GM23338 (cell line): ENCODE measurements at regions not wholly inside any gene's neighbourhood (a gene's known extent, or its start where the extent isn't known, plus 50 kb on each side); places are given as distances from the start of the nearest gene placed in this dataset.

Source experiments
- ATAC-seq: fragments of 200-7000 bp; cut with Tn5 transposase; 3 replicates; pipeline ENCODE4 v1.9.1; 2020
- DNase-seq: peaks from one replicate; pipeline ENCODE4 v3.0.0-alpha.2; 2015; ENCODE audit warnings: low spot score
- H2AFZ ChIP-seq: fragments of 200-600 bp; sonication (generic); 2 replicates; pipeline ENCODE4 v1.8.0; 2016; ENCODE audit warnings: antibody characterized with exemption, mild to moderate bottlenecking, moderate library complexity
- H3F3A ChIP-seq: fragments of 200-600 bp; sonication (generic); replicated peaks from 2 replicates; pipeline ENCODE4 v1.8.0; 2017; ENCODE audit warnings: antibody characterized with exemption, mixed run types, low read depth
- H3K27ac ChIP-seq: fragments of 200-600 bp; sonication (generic); 2 replicates; pipeline ENCODE4 v1.6.1; 2016; ENCODE audit warnings: low read depth
- H3K27me3 ChIP-seq: fragments of 200-600 bp; sonication (generic); 2 replicates; pipeline ENCODE4 v1.8.0; 2016; ENCODE audit warnings: mild to moderate bottlenecking, mixed run types, moderate library complexity; ENCODE audit not compliant: insufficient read depth
- H3K36me3 ChIP-seq: fragments of 200-600 bp; sonication (generic); 2 replicates; pipeline ENCODE4 v1.8.0; 2016; ENCODE audit warnings: mild to moderate bottlenecking; ENCODE audit not compliant: insufficient read depth
- H3K4me1 ChIP-seq: fragments of 200-600 bp; sonication (generic); 2 replicates; pipeline ENCODE4 v1.8.0; 2016; ENCODE audit warnings: mild to moderate bottlenecking, moderate library complexity; ENCODE audit not compliant: insufficient read depth
- H3K4me2 ChIP-seq: fragments of 200-600 bp; sonication (generic); 2 replicates; pipeline ENCODE4 v1.7.1; 2017; ENCODE audit warnings: mixed run types
- H3K4me3 ChIP-seq: fragments of 200-600 bp; sonication (generic); 2 replicates; pipeline ENCODE4 v1.6.1; 2016; ENCODE audit warnings: mixed run types
- H3K79me2 ChIP-seq: fragments of 200-600 bp; sonication (generic); replicated peaks from 2 replicates; pipeline ENCODE4 v1.8.0; 2017; ENCODE audit warnings: mild to moderate bottlenecking; ENCODE audit not compliant: insufficient read depth
- H3K9me2 ChIP-seq: fragments of 200-600 bp; sonication (generic); 2 replicates; pipeline ENCODE4 v1.8.0; 2017; ENCODE audit not compliant: insufficient read depth
- H4K20me1 ChIP-seq: fragments of 200-600 bp; sonication (generic); replicated peaks from 2 replicates; pipeline ENCODE4 v1.8.0; 2017; ENCODE audit warnings: mild to moderate bottlenecking; ENCODE audit not compliant: insufficient read depth
- H3K27ac Mint-ChIP-seq: 2 replicates; pipeline ENCODE4 v1.8.0; 2020; ENCODE audit warnings: inconsistent platforms, mild to moderate bottlenecking, moderate library complexity, mixed read lengths
- H3K27me3 Mint-ChIP-seq: 3 replicates; pipeline ENCODE4 v1.8.0; 2022; ENCODE audit warnings: low read depth, mild to moderate bottlenecking, moderate library complexity, mixed read lengths, inconsistent platforms; ENCODE audit not compliant: insufficient read depth, poor library complexity
- H3K36me3 Mint-ChIP-seq: 3 replicates; pipeline ENCODE4 v1.8.0; 2021; ENCODE audit warnings: low read depth, mild to moderate bottlenecking, inconsistent platforms, moderate library complexity, mixed read lengths
- H3K4me1 Mint-ChIP-seq: 3 replicates; pipeline ENCODE4 v1.8.0; 2020; ENCODE audit warnings: mild to moderate bottlenecking, inconsistent platforms, mixed read lengths
- H3K4me3 Mint-ChIP-seq: 3 replicates; pipeline ENCODE4 v1.8.0; 2021; ENCODE audit warnings: moderate library complexity, mild to moderate bottlenecking, inconsistent platforms, mixed read lengths
- H3K9me3 Mint-ChIP-seq: 3 replicates; pipeline ENCODE4 v1.8.0; 2020; ENCODE audit warnings: moderate library complexity, mild to moderate bottlenecking, inconsistent platforms, mixed read lengths
- NANOG ChIP-seq: IDR thresholded peaks from 2 replicates; pipeline ENCODE4 v1.6.1; 2016; ENCODE audit warnings: antibody characterized with exemption, borderline replicate concordance
- POLR2AphosphoS5 ChIP-seq: IDR thresholded peaks from 2 replicates; pipeline ENCODE4 v1.6.1; 2016; ENCODE audit warnings: antibody characterized with exemption, low read depth
- REST ChIP-seq: IDR thresholded peaks from one replicate; pipeline ENCODE4 v1.6.1; 2018; ENCODE audit warnings: antibody characterized with exemption; ENCODE audit not compliant: unreplicated experiment
- STAT1 ChIP-seq: IDR thresholded peaks from one replicate; pipeline ENCODE4 v1.6.1; 2016; ENCODE audit warnings: antibody characterized with exemption; ENCODE audit not compliant: unreplicated experiment
- TF ChIP-seq, protein P1 (sequence below), 2 experiments: fragments of 200-600 bp in 1 of 2; sonication (generic) in 1 of 2; conservative IDR thresholded peaks; 2 replicates each; pipeline versions ENCODE4 v1.5.1 to v1.6.1; 2016 to 2017; ENCODE audit warnings: antibody characterized with exemption in 2 of 2, low read depth in 2 of 2, mild to moderate bottlenecking in 2 of 2, moderate library complexity in 1 of 2
- TF ChIP-seq, protein P2 (sequence below): IDR thresholded peaks from 2 replicates; pipeline ENCODE4 v1.6.1; 2016; ENCODE audit warnings: antibody characterized with exemption

DNA sequence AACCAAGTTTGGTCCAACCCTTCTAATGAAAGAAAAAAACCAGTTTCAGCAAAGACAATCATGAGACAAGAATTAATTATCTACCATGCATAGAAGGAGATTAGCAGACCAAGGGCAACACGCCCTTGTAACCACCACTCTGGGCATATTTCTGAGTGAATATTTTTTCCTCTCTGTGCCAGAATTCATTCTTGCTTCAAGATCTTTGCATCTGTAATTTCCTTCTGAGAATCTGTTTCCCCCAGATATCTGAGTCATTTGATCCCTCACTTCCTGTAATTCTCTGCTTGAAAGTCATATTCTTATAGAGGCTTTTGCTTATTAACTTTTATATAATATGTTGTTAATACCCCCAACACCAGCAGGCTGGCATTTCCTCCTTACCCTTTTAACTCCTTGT is 243.7 kb downstream of the SLC16A7 start:
- H3K36me3 Mint-ChIP-seq, result no peaks in the 10 kb centered on the region
- no peak for DNase-seq

More for the DNA sequence above, 243.7 kb downstream of the SLC16A7 start:
- no peak overlapping the region for H3K27ac Mint-ChIP-seq
- no peaks in the 10 kb centered on the region for H3K9me3 Mint-ChIP-seq
- no peaks in the 10 kb centered on the region for H3K79me2 ChIP-seq
- no peak overlapping the region for H3K27ac ChIP-seq
- H3K4me2 ChIP-seq, result no peak overlapping the region
- TF ChIP-seq STAT1 (no peak), NANOG (no peak), POLR2AphosphoS5 (no peak), REST (no peak)
- TF ChIP-seq, protein P1, sequence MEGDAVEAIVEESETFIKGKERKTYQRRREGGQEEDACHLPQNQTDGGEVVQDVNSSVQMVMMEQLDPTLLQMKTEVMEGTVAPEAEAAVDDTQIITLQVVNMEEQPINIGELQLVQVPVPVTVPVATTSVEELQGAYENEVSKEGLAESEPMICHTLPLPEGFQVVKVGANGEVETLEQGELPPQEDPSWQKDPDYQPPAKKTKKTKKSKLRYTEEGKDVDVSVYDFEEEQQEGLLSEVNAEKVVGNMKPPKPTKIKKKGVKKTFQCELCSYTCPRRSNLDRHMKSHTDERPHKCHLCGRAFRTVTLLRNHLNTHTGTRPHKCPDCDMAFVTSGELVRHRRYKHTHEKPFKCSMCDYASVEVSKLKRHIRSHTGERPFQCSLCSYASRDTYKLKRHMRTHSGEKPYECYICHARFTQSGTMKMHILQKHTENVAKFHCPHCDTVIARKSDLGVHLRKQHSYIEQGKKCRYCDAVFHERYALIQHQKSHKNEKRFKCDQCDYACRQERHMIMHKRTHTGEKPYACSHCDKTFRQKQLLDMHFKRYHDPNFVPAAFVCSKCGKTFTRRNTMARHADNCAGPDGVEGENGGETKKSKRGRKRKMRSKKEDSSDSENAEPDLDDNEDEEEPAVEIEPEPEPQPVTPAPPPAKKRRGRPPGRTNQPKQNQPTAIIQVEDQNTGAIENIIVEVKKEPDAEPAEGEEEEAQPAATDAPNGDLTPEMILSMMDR (conservative IDR thresholded peaks at IDR 0.05; ENCODE audit: low read depth in 2 of 2), result no peak
- TF ChIP-seq, protein P2, sequence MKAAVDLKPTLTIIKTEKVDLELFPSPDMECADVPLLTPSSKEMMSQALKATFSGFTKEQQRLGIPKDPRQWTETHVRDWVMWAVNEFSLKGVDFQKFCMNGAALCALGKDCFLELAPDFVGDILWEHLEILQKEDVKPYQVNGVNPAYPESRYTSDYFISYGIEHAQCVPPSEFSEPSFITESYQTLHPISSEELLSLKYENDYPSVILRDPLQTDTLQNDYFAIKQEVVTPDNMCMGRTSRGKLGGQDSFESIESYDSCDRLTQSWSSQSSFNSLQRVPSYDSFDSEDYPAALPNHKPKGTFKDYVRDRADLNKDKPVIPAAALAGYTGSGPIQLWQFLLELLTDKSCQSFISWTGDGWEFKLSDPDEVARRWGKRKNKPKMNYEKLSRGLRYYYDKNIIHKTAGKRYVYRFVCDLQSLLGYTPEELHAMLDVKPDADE, result no peak
- H3K36me3 ChIP-seq, result no peaks in the 10 kb centered on the region
- no peaks in the 10 kb centered on the region for H3K27me3 ChIP-seq
- no peaks in the 10 kb centered on the region for H3F3A ChIP-seq
- H3K9me2 ChIP-seq, result no peaks in the 10 kb centered on the region
- H3K4me3 ChIP-seq, result no peak overlapping the region
- no peaks in the 10 kb centered on the region for H4K20me1 ChIP-seq
- no peak for ATAC-seq
- H3K4me3 Mint-ChIP-seq, result no peak overlapping the region
- peaks cover 22% of the 10 kb centered on the region for H3K4me1 Mint-ChIP-seq
- H3K4me1 ChIP-seq, result peaks cover 13% of the 10 kb centered on the region
- H2AFZ ChIP-seq, result no peak overlapping the region
- H3K27me3 Mint-ChIP-seq, result no peaks in the 10 kb centered on the region
